ENCODE measurements at regions not wholly inside any gene's neighbourhood (a gene's known extent, or its start where the extent isn't known, plus 50 kb on each side); places are given as distances from the start of the nearest gene placed in this dataset.
A peak's percentile ranks its signal among the peaks of the same experiment; 100 is the strongest.
"Not testable (repeated sequence)": the region's sequence is repeated elsewhere in the genome, so short reads cannot be mapped to it uniquely, and the experiment has no call there.

GRCh38 chr3:178302966-178303930, 233.0 kb upstream of the KCNMB2 start:
- DNase-seq = no peak

- DNase-seq = no peak
Observed at GRCh38 chr3:178304758-178305467, 231.3 kb upstream of the KCNMB2 start.

GRCh38 chr3:178306432-178307115, 229.7 kb upstream of the KCNMB2 start:
- DNase-seq = no peak

DNA sequence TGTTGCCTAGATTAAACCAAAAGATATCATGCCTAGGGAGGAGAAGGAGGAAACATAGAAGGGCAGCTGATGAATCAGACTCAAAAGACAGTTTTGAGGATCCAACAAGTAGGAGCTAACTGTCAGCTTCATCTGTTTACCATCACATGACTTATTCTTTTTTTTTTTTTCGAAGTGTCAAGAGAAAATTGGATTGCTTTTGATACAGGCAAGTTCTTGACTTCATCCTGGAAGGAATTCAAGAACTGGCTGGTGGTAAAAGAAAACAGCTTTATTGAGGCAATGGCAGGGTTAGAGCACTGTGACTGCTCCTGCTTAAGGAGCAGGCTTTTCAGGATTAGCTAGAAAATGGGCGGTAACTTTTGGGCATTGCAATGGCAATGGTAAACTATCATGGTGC, 227.5 kb upstream of the KCNMB2 start:
- no peak for DNase-seq

- no peak for DNase-seq
Observed at GRCh38 chr3:178310949-178311348, 225.3 kb upstream of the KCNMB2 start.

DNA sequence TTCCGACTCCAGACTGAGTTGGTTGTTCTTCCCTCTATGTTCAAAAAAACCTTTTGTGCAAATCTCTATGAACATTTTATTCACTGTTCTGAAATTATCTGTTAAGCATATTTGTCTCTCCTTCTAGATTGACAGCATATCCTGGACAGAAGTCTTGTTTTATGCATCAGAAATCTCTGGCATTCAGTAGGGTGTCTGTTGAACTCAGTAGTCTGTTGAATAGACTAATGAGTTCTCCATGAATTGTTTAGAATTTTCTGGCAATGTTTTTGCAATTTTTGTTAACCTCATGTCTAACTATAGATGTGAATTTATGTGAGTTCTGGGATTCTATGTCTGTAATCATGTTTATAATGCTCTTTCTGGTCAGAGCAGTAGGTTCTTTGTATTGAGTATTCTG, 222.5 kb upstream of the KCNMB2 start:
- DNase-seq = no peak

DNA sequence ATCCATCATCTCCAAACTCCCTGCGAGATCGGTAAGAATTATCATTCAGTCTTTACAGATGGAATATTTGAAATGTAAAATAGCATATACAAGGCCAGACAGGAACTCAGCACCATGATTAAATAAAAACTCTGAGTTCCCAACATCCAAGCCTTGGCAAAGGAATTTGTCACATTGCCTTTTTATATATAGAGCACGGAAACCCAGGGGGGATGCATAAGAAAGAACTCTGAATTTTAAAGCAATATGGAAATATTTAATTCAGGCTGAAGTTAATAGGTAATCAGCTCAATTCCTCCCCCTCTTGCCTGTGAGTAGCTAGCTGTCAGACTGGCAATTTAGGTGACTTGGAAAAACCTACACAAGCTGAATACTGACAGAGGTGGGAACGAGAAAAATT, 217.9 kb upstream of the KCNMB2 start:
- DNase-seq = no peak

GRCh38 chr3:178318941-178319816, 217.1 kb upstream of the KCNMB2 start:
- DNase-seq = no peak

GRCh38 chr3:178320456-178321351, 215.5 kb upstream of the KCNMB2 start:
- no peak for DNase-seq

DNA sequence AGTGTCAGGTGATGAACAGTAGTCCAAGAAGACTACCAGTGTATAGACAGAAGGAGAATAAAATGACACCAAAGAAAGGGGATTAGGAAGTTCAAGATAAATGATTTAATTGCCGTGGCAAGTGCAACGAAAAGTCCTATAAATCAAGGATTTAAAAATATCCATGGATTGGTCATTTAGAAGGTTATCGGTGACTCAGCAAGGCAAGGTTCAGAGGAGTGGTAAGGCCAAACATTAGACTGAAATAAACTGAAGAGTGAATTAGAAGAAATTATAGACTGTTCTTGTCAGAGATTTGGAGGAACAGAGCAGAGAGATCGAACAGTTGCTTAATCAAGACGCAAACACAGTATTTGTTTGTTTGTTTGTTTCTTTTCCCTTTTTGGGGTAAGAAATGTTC, 211.9 kb upstream of the KCNMB2 start:
- no peak for DNase-seq

DNA sequence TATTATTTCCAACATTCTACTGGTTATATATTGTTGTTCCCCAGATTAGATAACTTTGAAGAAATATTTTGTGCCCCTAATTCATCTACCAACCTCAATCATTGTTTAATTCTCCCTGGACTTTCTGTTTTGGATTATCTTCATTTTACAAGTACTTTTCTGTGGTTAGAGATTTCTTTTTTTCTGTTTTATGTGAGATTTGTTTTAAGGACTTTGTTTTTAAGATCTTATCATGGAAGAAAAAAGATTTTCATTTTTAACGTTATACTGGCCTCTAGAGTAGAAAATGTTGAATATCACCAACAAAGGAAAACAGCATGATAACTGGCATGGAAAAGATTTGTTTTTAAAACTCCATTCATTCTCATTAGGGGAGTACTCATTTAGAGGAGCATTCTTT, 210.9 kb upstream of the KCNMB2 start:
- peak; percentile 15 for DNase-seq

GRCh38 chr3:178329936-178330335, 206.3 kb upstream of the KCNMB2 start:
- no peak for DNase-seq

GRCh38 chr3:178334239-178334638, 202.0 kb upstream of the KCNMB2 start:
- no peak for DNase-seq

- no peak for DNase-seq
Observed at GRCh38 chr3:178336336-178336735, 199.9 kb upstream of the KCNMB2 start.

- no peak for DNase-seq
Observed at GRCh38 chr3:178340506-178340905, 195.7 kb upstream of the KCNMB2 start.

DNA sequence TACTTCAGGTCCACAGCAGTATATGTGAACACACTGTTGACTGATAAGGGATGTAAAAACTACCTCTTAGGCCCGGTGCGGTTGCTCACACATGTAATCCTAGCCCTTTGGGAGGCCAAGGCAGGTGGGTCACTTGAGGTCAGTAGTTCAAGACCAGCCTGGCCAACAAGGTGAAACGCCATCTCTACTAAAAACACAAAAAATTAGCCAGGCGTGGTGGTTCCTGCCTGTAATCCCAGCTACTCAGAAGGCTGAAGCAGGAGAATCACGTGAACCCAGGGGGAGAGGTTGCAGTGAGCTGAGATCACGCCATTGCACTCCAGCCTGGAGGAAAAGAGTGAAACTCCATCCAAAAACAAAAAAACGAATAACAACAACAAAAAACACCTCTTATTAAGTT, 194.6 kb upstream of the KCNMB2 start:
- DNase-seq = no peak

GRCh38 chr3:178342111-178342510, 194.1 kb upstream of the KCNMB2 start:
- DNase-seq = no peak

DNA sequence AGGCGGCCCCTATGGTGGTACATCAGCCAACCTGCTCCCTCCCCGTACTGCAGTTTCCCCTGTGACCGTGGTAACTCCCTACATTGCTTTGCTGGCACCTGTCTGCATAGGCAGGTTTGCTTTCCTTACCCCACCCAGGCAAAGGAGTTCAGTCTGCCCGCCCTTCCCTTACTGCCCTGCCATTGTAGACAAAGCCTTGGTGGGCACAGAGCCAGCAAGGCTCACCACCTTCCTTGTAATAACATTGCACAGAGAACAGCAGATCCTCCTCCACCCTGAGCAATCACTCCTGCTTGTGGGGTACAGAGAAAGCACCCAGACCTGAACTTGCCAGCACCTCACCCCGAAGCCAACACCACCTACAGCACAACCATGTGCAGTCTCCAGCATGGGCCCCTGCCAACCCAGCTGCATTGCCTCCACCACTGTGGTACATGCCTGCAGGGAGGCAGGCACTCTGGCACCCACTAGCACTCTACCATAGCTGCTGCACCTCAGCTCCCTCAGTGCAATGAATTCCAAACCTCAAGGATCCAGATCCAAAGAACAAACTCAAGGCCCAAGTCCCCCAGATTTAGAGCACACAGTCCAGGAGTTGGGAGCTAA, 192.7 kb upstream of the KCNMB2 start:
- DNase-seq = no peak

GRCh38 chr3:178345944-178346343, 190.3 kb upstream of the KCNMB2 start:
- DNase-seq = no peak

- not testable (repeated sequence) for DNase-seq
Observed at GRCh38 chr3:178348561-178349217, 187.5 kb upstream of the KCNMB2 start.
